ENCODE measurements at regions not wholly inside any gene's neighbourhood (a gene's known extent, or its start where the extent isn't known, plus 50 kb on each side); places are given as distances from the start of the nearest gene placed in this dataset.

DNA sequence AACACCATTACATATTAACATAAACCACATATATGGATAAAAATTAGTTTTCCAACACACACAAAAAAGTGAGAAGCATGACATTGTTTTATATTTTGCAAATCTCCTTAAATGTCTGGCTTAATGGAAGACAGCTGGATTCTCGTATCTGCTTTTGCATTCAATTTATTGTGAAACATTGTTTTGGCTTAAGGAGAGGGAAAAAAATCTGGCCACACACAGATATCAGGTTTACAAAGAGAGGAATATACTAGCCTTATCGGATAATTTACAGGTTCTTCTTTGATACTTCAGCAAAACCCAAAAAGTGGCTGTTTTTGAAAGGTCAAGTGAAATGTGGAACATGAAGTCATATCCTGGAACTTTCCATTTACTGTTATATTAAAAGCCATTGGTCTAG lies 523.5 kb upstream of the ARGLU1 start:
- Histone ChIP-seq H3K4me1 (ENCODE audit: insufficient read depth, low read length, poor library complexity, severe bottlenecking) (no peaks in the 10 kb centered on the region), H3K36me3 (ENCODE audit: insufficient read depth, low read length, poor library complexity, severe bottlenecking) (no peaks in the 10 kb centered on the region), H3K27ac (ENCODE audit: low read depth, low read length, poor library complexity, severe bottlenecking) (no peak overlapping the region), H3K4me3 (ENCODE audit: low read depth, low read length, poor library complexity, severe bottlenecking) (no peak overlapping the region), H3K27me3 (replicated peaks; ENCODE audit: insufficient read depth, low read depth, low read length, poor library complexity) (peaks cover 21% of the 10 kb centered on the region), H3K9me3 (ENCODE audit: low read depth, low read length, poor library complexity, severe bottlenecking) (no peaks in the 10 kb centered on the region)
- TF ChIP-seq, protein P1, sequence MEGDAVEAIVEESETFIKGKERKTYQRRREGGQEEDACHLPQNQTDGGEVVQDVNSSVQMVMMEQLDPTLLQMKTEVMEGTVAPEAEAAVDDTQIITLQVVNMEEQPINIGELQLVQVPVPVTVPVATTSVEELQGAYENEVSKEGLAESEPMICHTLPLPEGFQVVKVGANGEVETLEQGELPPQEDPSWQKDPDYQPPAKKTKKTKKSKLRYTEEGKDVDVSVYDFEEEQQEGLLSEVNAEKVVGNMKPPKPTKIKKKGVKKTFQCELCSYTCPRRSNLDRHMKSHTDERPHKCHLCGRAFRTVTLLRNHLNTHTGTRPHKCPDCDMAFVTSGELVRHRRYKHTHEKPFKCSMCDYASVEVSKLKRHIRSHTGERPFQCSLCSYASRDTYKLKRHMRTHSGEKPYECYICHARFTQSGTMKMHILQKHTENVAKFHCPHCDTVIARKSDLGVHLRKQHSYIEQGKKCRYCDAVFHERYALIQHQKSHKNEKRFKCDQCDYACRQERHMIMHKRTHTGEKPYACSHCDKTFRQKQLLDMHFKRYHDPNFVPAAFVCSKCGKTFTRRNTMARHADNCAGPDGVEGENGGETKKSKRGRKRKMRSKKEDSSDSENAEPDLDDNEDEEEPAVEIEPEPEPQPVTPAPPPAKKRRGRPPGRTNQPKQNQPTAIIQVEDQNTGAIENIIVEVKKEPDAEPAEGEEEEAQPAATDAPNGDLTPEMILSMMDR (conservative IDR thresholded peaks at IDR 0.05; ENCODE audit: low read depth, low read length): no peak
- no peak for TF ChIP-seq EZH2 (IDR thresholded peaks at IDR 0.05; ENCODE audit: borderline replicate concordance, low read depth, low read length, poor library complexity, severe bottlenecking)
- ChIA-PET POLR2A (ENCODE audit: low non-redundant PET) (no interaction called here), CTCF (no interaction called here)
- BruUV-seq (replicated peaks): no TSS peak
- DNase-seq (ENCODE audit: low spot score): no peak
- intact Hi-C loops (cut with micrococcal nuclease; ENCODE audit: unreplicated experiment): no loop called here

DNA sequence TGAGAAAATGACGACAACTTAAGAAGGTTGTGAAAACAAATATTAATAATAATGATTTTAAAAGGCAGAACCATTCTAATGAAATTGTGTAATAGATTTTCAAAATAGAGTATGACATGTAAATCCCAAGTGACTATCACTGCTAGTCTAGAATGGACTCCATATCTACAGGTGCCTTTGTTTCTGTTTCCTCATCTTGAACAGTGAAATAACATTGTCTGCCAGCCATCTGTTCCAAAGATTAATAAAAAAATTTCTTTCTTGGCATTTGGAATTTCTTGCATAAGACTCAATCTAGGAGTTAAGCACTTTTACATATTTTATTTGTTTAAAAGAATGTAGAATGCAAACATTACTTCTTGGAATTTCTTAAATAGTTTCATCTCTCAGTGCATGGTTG lies 520.1 kb upstream of the ARGLU1 start:
- Histone ChIP-seq H3K27me3 (replicated peaks; ENCODE audit: insufficient read depth, low read depth, low read length, poor library complexity) (peaks cover 5% of the 10 kb centered on the region), H3K36me3 (ENCODE audit: insufficient read depth, low read length, poor library complexity, severe bottlenecking) (no peaks in the 10 kb centered on the region), H3K9me3 (ENCODE audit: low read depth, low read length, poor library complexity, severe bottlenecking) (no peaks in the 10 kb centered on the region), H3K27ac (ENCODE audit: low read depth, low read length, poor library complexity, severe bottlenecking) (no peak overlapping the region), H3K4me3 (ENCODE audit: low read depth, low read length, poor library complexity, severe bottlenecking) (no peak overlapping the region), H3K4me1 (ENCODE audit: insufficient read depth, low read length, poor library complexity, severe bottlenecking) (no peaks in the 10 kb centered on the region)
- no peak for DNase-seq (ENCODE audit: low spot score)
- ChIA-PET POLR2A (ENCODE audit: low non-redundant PET) (no interaction called here), CTCF (no interaction called here)
- BruUV-seq (replicated peaks): no TSS peak
- TF ChIP-seq, protein P1 (conservative IDR thresholded peaks at IDR 0.05; ENCODE audit: low read depth, low read length): no peak
- TF ChIP-seq EZH2 (IDR thresholded peaks at IDR 0.05; ENCODE audit: borderline replicate concordance, low read depth, low read length, poor library complexity, severe bottlenecking): no peak
- intact Hi-C loops (cut with micrococcal nuclease; ENCODE audit: unreplicated experiment): no loop called here

DNA sequence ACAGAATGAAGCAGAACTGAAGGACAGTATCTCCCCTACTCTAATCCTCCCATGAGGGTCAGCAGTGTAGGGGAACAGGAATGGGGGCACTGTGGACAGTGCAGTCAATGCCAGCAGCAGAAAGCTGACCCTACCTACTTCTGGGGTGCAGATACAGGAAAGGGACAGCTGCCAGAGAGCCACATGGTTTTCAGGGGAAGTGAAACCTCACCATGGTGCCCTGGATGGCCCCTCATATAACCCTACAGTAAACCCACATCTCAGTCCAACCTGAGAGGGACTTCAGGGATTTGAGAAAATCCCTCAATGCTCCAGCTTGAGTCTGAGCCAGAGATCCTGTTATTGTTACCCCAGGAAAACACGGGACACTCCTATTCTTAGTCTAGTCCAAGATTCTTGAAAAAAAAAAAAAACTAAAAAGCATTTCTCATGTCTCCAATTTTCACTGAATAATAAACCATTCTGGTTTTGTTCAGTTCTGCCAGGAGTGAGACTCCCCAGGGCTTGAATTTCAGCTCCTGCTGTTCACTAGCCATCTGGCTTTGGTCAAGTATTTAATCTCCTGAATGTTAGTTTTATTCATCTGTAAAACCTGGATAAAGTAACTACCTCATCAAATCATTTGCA lies 511.6 kb upstream of the ARGLU1 start:
- Histone ChIP-seq H3K27me3 (replicated peaks; ENCODE audit: insufficient read depth, low read depth, low read length, poor library complexity) (peaks cover 13% of the 10 kb centered on the region), H3K27ac (ENCODE audit: low read depth, low read length, poor library complexity, severe bottlenecking) (no peak overlapping the region), H3K4me3 (ENCODE audit: low read depth, low read length, poor library complexity, severe bottlenecking) (no peak overlapping the region), H3K9me3 (ENCODE audit: low read depth, low read length, poor library complexity, severe bottlenecking) (no peaks in the 10 kb centered on the region), H3K4me1 (ENCODE audit: insufficient read depth, low read length, poor library complexity, severe bottlenecking) (no peaks in the 10 kb centered on the region), H3K36me3 (ENCODE audit: insufficient read depth, low read length, poor library complexity, severe bottlenecking) (no peaks in the 10 kb centered on the region)
- intact Hi-C loops (cut with micrococcal nuclease; ENCODE audit: unreplicated experiment): no loop called here
- no peak for DNase-seq (ENCODE audit: low spot score)
- BruUV-seq (replicated peaks): no TSS peak
- CTCF ChIA-PET: no interaction called here
- TF ChIP-seq, protein P1 (conservative IDR thresholded peaks at IDR 0.05; ENCODE audit: low read depth, low read length): no peak
- TF ChIP-seq EZH2 (IDR thresholded peaks at IDR 0.05; ENCODE audit: borderline replicate concordance, low read depth, low read length, poor library complexity, severe bottlenecking): no peak
- POLR2A ChIA-PET (ENCODE audit: low non-redundant PET): no interaction called here

All from A673 (cell line).